Nucleus accumbens (tissue), 56 donors: ENCODE measurements at regions not wholly inside any gene's neighbourhood (a gene's known extent, or its start where the extent isn't known, plus 50 kb on each side); places are given as distances from the start of the nearest gene placed in this dataset.
"Not testable (repeated sequence)": the region's sequence is repeated elsewhere in the genome, so short reads cannot be mapped to it uniquely, and the experiment has no call there.

ENCODE experiments used
- DNase-seq, 56 donors: peaks; one replicate each; lab custom pipeline; 2025; lab: John Stamatoyannopoulos, UW

DNA sequence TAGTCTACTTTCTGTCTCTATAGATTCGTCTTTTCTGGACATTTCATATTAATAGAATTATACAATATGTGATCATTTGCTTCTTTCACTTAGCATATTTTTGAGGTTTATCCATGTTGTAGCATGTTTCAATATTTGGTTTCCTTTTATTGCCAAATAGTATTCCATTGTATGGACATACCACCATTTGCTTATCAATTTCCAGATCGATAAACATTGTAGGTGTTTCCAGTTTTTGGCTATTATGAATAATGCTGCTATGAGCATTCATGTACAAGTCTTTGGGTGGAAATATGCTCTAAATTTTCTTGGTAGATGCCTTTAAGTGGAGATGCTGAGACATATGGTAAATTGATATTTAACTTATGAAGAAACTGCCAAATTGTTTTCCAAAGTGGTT lies 114.1 kb downstream of the RND3 start:
- no peak for DNase-seq

DNA sequence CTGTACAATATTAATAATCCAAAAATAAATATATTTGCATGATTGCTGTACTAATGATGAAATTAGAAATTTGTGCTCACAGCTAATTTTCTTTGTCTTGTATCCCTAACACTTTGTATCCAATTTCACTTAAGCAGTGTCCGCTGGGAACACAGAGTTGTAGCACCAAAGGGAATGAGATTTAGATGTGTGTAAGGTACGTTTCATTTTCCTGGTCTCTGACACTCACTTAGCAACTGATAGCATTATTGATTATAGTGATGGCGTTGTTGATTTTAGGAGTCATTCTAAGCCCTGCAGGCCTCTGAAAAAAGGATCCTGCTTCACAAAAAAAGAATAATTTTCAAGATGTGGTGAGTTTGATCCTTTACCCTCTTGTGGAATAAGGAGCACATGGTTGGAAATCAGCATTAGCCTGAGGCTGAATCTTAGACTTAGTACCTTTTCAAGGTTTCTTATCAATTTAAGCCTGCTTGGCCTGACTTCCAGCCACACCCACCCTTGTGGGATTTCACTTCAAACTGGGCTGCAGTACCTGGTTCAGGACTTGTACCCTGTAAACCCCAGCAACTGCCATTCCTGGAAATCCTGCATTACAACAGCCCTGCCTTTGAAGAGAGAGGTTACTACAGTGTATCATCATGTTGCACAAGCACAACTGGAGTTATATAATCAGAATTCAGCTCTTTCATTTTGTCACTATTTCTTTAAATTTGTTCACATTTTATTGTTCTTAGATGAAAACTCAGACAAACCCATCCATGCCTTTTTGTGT lies 116.2 kb downstream of the RND3 start:
- DNase-seq: no peak

DNA sequence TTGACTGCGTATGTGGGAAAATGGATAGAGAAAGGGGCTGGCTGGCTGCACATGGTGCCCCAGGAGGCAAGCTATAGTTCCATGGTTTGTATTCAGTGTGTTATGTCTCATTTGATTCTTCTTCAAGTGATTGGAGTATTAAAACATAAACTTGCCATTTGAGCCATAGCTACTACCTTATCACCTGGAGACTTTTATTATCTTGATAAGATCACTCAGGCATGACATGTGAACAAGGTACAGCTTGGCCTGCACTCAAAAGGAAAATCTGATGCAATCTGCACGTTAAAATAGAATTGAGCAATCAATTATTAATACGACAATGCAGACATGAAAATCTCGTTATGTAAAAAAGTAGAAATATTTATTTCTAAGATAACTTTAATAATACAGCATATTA lies 116.9 kb downstream of the RND3 start:
- no peak for DNase-seq

DNA sequence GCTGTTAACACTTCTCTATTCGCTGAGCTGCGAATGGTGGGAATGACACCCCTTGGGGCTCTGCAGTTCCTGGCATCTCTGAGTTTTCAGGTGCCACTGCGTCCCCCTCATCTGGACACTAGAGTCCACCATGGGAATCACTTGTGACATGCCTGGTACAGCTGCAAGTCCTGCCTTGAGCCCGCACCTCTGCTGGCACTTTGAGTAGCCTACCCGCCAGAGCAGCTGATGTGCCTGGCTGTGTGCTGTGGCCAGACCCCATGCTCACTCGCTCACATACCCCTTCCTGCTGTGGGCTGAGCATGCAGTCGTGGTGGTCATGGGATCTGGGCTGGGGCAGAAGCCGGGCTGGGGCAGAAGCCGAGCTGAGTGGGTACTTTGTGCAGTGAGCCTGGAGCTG lies 117.6 kb downstream of the RND3 start:
- no peak for DNase-seq

DNA sequence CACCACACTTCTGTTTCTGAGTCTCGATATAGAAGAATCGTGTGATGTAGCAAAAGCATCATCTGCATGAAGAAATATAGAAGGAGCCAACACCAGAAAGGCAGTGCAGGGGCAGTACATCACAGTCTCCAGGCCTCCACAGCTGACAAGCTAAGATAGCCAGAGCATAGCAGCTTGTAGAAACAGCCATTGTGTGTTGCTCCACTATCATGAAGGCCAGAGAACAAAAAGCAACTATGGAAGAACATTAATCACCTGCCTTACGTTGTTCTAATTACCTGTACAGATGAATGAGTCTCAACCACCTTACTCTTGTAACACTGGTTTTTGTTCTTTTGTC lies 129.0 kb downstream of the RND3 start:
- DNase-seq: no peak

DNA sequence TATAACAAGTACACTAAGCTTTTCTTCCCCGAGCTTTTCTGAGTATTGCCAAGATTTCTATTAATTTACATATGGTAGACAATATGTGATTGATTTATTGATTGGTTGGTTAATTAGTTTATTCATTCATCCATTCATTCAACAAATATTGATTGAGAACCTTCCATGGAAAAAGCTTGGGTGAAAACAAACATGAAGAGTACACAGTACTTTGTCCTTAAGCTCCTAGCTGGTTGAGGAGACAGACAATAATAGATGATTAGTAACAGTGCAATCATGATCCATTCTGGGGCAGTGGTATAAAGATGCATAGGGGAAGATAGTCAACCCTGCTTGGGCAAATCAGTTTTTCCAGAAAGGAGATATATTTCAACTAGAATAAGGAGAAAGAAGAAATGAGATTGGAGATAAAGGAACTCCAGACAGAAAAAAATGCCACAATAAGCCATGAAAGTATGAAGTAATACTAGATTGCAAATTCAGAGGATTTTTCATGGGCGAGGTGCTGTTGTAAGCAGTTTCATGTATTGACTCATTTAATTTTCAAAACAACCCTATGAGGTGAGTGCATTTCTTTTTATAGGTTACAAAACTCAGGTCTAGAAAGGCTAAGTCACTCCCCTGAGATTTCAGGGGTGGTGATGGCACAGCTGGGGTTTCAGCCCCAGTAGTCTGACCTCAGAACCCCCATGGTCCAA lies 129.5 kb downstream of the RND3 start:
- no peak for DNase-seq

DNA sequence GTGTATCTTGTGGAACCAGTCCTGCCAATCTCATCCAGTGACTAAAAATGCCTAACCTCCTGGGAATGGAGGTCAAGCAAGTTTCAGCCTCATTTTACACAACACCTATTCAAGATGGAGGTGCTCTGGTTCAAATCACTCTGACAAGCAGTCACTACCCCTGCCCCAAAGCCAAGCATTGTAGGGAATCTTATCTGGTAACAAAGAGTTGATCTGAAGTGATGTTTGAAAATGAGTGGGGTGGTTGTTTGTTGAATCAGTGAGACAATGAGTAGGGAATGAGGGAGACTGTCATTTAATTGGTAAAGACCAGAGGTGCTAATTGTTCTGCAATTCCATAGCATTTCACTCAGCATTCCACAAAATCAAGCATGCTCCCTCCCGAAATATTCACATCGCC lies 132.0 kb downstream of the RND3 start:
- no peak for DNase-seq

DNA sequence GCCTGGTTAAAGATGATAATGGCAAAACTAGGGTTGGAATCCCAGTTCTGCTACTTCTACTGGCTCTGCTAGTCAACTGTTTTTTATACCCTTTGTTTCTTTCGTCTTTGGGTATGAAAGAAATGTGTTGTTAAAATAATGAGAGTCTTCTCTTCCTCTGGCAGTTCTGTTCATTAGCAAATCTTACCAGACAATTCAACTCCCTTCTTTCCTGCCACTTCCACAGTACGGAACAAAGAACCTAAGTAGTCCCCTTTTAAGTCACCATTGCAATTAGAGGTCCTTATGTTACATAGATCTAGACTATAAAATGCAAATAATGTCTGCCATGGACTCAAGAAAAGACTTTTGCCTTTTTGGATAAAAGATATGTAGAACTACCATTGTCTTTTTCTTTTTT lies 134.1 kb downstream of the RND3 start:
- no peak for DNase-seq

DNA sequence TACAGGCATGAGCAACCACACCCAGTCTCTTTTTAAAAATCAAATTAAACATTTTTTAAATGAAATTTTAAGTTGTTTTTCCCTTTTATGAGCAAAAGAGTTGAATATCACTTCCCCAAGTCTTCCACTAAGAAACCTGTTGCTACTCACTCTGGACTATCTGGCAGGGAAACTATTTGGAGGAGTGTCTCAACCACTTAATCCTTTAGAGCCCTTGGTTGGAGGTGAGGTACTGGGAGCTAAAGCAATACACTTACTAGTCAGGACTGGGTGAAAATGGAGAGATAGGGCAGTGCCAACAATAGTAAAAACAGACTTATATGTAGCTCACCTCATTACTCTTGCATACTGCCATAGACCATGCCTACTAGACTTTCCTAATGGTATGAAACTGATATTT lies 135.5 kb downstream of the RND3 start:
- DNase-seq: no peak

DNA sequence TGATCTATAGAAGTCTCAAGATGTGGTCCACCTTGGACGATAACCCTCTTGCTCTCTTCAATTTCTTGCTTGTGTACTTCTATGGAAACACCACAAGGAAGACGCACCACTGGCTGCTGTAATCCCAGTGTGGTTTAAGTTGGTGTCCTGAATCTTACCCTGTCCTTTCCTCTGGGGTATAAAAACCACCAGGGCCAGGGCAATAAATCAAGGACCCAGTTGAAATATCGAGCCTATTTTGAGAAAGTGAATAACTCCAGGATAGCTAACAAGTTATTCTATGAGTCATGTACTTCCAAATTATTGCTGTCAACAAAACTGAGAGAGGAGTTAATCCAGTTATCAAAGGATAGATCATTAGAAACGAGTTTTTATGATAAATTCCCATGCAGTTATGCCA lies 137.0 kb downstream of the RND3 start:
- no peak for DNase-seq

DNA sequence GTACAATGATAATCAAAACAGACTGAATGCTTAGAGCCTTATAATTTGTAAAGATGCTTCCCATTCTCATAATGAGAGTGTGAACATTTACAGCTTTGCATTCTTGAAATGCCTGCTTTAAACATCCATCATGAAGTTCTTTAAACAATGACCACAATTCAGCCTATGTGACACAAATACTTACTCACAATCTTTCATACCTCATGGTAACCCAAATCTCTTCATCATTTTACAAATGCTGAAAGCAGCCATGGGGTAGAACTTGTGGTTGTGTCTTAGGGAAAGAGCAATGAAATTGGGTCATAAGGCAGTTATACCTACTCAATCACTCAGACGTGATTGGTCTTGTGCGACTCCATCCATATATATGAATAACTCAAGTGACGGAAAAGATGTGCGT lies 140.7 kb downstream of the RND3 start:
- DNase-seq: no peak

DNA sequence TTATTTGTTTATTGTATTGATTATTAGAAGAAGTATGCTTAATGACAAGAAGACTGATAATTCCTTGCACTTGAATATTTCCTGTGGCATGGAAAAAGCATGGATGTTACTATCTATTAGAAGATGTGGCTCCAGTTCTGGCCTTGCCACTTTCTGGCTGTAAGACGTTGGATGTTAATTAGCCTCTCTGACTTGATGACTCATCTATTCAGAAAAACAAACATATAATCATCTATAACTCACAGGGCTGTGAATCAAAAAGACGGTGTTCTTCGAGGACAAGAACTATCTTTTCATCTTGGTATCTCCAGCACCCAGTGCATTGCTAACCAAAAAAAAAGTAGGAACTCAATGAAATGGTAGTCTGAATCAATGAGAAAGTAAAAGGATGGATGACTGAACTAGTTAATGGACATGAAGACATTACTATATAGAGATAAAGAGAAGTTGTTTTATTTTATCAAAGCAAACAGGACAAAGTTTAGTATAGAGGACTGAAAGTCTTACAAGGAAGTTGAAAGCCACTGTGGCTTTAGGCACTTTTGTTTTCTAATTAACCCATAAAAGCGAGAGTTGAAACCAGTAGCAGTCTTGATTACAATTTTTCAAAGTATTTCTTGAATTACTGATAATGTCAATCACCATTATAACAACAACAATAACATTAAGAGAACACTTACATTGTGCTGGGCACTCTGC lies 145.3 kb downstream of the RND3 start:
- DNase-seq: no peak

DNA sequence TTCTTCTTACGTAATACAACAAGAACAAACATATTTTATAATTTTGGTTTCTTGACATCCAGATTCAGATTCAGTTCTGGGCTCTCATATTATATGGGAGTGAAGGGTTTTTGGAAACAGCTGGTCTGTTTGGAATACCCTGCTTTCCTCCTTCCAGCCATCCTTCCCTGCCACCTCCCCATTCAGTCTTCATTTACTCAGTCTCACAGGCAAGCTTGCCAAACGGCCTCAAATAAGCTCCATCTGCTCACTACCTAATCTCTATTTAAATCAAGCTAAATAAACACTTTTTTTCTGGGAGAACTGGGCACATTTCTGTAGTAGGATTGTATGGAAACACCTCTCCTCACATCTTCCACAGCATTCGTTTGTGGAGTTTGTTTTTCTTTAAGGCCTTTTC lies 147.5 kb downstream of the RND3 start:
- DNase-seq: no peak

DNA sequence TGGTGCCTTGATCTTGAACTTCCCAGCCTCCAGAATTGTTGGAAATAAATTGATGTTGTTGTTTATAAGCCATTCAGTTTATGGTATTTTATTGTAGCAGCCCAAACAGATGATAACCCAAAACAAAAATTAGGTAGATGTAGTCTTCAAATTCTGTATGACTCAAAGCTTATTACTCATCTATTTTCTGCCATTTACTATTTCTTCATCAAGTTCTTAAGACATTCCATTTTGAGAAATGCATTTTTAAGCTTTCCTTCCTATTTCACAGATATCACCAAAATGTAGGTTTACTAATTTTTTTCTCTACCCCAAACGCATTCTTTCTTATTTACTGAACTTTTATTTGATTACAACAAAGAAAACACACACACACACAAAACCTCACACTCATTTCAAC lies 148.2 kb downstream of the RND3 start:
- DNase-seq: no peak

DNA sequence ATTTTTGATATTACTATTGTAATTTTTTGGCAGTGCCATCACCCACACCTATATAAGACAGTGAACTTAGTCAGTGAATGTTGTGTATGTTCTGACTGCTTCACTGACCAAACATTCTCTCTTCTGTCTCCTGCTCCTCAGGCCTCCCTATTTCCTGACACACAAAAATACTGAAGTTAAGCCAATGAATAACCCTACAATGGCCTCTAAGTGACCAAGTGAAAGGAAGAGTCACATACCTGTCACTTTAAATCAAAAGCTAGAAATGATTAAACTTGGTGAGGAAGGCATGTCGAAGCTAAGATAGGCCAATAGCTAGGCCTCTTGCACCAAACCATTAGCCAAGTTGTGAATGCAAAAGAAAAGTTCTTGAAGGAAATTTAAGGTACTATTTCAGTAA lies 151.9 kb downstream of the RND3 start:
- no peak for DNase-seq

DNA sequence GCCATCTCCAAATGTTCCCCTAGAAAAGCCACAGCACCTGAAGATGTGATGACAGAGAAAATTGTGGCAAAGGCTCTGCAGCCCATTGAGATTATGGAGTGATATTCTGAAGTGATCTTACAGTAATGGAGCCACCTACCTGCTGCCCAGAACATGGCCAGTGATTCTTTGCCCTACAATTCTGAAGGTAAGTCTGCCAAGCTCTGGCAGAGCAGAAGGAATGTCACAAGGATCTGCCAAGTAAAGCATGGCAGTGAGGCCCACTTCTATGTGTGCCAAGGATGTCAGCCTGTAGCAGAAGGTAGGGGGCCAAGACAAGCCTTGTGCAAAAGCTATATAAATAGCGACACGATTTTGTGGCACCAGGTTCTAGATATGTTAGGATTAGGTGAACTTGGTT lies 155.1 kb downstream of the RND3 start:
- no peak for DNase-seq

DNA sequence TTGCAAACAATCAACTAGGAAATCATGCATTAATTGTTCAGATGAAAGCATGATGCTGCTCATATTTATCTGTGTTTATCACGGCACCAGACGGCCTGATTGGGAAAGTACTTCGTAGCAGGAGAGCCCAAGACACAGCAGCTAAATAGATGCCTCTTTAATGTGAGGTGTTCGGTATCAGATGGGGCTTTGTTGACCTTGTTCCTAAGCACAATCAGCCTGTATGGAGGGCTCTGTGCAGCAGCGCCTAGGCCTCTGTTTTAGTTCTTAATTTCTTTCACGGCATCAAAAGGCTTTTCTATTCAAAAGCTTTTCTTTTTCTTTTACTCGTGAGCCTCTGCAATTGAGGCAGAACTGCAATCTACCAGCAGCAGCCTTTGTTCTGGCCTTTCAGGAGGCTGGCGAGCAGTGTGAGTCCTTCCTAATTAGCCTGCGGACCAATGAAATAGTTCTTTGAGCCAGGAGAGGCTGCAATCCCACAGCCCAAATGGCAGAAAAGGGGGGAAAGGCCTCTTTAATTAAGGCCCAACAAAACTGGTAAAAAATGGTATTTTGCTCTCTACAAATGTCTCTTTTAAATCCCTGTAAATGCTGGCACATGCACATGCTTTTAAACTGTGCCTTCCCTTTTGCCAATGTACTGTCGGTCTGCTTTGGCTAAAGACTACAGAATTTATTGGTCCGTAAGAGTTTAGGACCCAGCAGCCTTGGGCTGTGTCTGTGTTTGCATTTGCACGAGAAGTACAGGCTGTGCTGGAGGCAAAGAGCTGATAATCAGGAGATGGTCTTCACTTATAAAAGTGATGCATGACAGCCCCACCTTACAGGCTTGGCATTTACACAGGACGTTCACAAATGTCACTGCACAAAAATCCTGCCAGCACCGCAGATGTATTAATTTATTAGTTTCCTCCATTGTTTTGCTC lies 159.6 kb downstream of the RND3 start:
- peak in 35 of 56 donors; percentile 2 to 81 (median 16) for DNase-seq

DNA sequence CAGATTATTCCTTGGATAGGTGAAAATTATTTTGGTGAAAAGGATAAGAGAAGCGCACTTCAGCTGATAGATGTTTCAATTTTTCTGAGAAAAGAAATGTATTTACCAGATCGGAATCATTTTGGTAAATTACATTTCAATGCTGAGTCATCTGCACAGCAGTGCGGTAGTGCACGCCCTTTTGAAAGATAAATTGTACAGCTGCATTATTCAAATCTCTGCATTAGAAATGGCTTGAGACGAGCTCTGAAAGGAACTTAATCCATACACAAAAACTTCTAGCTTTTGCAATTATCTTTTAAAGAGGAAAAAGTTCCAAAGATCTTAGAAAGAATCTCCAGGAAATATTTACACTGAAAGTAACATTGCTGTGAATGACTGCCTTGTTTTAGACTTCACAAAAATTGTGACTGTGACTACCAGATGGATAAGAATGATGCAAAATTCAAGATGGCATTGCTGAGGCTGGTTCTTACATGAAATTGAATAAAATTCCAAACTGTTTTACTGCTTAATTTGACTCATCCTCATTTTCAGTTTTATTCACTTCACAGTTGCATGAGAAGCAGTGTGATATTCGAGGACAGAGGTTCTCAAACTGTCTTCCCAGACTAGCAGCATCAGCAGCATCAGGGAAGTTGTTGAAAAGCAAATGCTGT lies 161.7 kb downstream of the RND3 start:
- peak in 2 of 56 donors; percentile 1 to 23 for DNase-seq

DNA sequence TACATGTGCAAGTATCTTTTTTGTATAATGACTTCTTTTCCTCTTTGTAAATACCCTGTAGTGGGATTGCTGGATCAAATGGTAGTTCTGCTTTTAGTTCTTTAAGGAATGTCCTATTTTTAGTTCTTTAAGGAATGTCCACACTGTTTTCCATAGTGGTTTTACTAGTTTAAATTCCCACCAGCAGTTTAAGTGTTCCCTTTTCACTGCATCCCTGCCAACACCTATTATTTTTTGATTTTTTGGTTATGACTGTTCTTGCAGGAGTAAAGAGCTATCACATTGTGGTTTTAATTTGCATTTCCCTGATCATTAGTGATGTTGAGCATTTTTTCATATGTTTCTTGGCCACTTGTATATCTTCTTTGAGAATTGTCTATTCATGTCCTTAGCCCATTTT lies 164.4 kb downstream of the RND3 start:
- not testable (repeated sequence) for DNase-seq

DNA sequence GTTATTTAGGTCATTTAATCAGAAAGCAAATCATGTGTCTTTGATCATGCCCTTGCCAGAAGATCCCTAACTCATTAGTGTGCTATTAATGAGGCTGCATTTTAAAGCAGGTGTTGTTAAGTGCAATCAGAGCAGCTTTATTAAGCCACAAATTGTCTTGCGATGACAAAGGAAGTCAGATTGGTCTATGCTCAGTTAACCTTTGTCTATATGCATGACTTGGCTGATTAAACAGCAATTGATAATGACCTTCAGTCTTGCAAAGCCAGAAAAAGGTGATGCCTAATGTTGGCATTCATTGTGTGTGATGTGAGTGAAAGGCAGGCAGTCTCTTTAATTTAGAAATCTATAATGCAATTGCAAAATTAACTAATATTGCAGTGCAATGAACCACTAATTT lies 166.9 kb downstream of the RND3 start:
- no peak for DNase-seq
